A549 (cell line): ENCODE measurements at regions not wholly inside any gene's neighbourhood (a gene's known extent, or its start where the extent isn't known, plus 50 kb on each side); places are given as distances from the start of the nearest gene placed in this dataset.

Experiments used
- ATAC-seq, 2 experiments: fragments of 200-7000 bp in 1 of 2; fragments of >200 bp in 1 of 2; cut with Nextera tagmentation in 1 of 2; cut with Tn5 transposase in 1 of 2; 3 replicates each; pipeline versions ENCODE4 v1.8.0 to v1.9.1; 2018 to 2020; ENCODE audit warnings: mild to moderate bottlenecking in 1 of 2, moderate library complexity in 1 of 2
- CTCF ChIA-PET: fragments of 300-600 bp; sonication (Branson Sonifier 250); formaldehyde crosslinking; extraction: SDS; loops from one replicate; lab custom pipeline; 2021; ENCODE audit warnings: antibody characterized with exemption, inconsistent platforms; lab: Yijun Ruan, JAX
- POLR2A ChIA-PET: fragments of 350-600 bp; formaldehyde crosslinking; extraction: SDS; loops from one replicate; lab custom pipeline; 2021; ENCODE audit warnings: antibody characterized with exemption, inconsistent platforms; lab: Yijun Ruan, JAX
- DNase-seq, 2 experiments: peaks; one replicate each; pipeline versions ENCODE4 v3.0.0 to v3.0.0-alpha.2; 2011 to 2016; ENCODE audit warnings: low read depth in 1 of 2, low spot score in 1 of 2
- FAIRE-seq: peaks from 2 replicates; lab custom pipeline; 2011; peaks lifted over from hg19 to GRCh38; lab: Jason Lieb, UNC
- H3K27ac ChIP-seq, 2 experiments: fragments of >200 bp; sonication (Bioruptor Twin); formaldehyde crosslinking; 3 replicates each; pipeline ENCODE4 v1.5.1; 2016 to 2017
- H3K4me1 ChIP-seq: fragments of >200 bp; sonication (Bioruptor Twin); formaldehyde crosslinking; 3 replicates; pipeline ENCODE4 v1.6.1; 2016
- H3K4me2 ChIP-seq: fragments of >200 bp; sonication (Bioruptor Twin); formaldehyde crosslinking; 3 replicates; pipeline ENCODE4 v1.6.1; 2016
- H3K4me3 ChIP-seq: fragments of >200 bp; sonication (Bioruptor Twin); formaldehyde crosslinking; 3 replicates; pipeline ENCODE4 v1.5.1; 2016
- H3K9me3 ChIP-seq: fragments of >200 bp; sonication (Bioruptor Twin); formaldehyde crosslinking; 3 replicates; pipeline ENCODE4 v1.6.1; 2016
- CBX2 ChIP-seq: fragments of 200-600 bp; sonication (generic); IDR thresholded peaks from 2 replicates; pipeline ENCODE4 v1.6.1; 2016; ENCODE audit warnings: low read depth, mild to moderate bottlenecking, borderline replicate concordance
- EHF ChIP-seq: fragments of 250-450 bp; sonication (Bioruptor Pico); IDR thresholded peaks from 2 replicates; pipeline ENCODE4 v1.5.0; 2020; ENCODE audit warnings: mild to moderate bottlenecking
- EP300 ChIP-seq, 2 experiments: fragments of >200 bp; sonication (Bioruptor Twin); formaldehyde crosslinking; IDR thresholded peaks; 2 replicates in 1 of 2; 3 replicates in 1 of 2; pipeline ENCODE4 v1.6.1; 2016 to 2017
- ESRRA ChIP-seq: fragments of 150-350 bp; IDR thresholded peaks from 2 replicates; pipeline ENCODE4 v1.6.1; 2014; ENCODE audit warnings: mild to moderate bottlenecking, low read length, borderline replicate concordance
- GATA3 ChIP-seq: IDR thresholded peaks from 2 replicates; pipeline ENCODE4 v1.6.1; 2012; ENCODE audit warnings: borderline replicate concordance
- HEYL ChIP-seq: fragments of 250-450 bp; sonication (Bioruptor Pico); IDR thresholded peaks from 2 replicates; pipeline ENCODE4 v1.8.0; 2021; ENCODE audit warnings: mild to moderate bottlenecking, moderate library complexity
- HOXB5 ChIP-seq: fragments of 250-450 bp; sonication (Bioruptor Pico); IDR thresholded peaks from 2 replicates; pipeline ENCODE4 v1.5.0; 2020; ENCODE audit warnings: mild to moderate bottlenecking, moderate library complexity
- JUN ChIP-seq, 2 experiments: fragments of >200 bp; sonication (Bioruptor Twin); formaldehyde crosslinking; IDR thresholded peaks; 2 replicates in 1 of 2; 3 replicates in 1 of 2; pipeline ENCODE4 v1.6.1; 2016 to 2017
- KDM1A ChIP-seq: fragments of 200-600 bp; sonication (generic); IDR thresholded peaks from 2 replicates; pipeline ENCODE4 v1.6.1; 2016; ENCODE audit warnings: low read depth, mild to moderate bottlenecking
- KDM5A ChIP-seq: fragments of 200-600 bp; sonication (generic); IDR thresholded peaks from 2 replicates; pipeline ENCODE4 v1.6.1; 2016; ENCODE audit warnings: antibody characterized with exemption, mild to moderate bottlenecking
- MAFK ChIP-seq: fragments of 450-650 bp; IDR thresholded peaks from 2 replicates; pipeline ENCODE4 v1.6.1; 2014; ENCODE audit not compliant: partially characterized antibody
- MYC ChIP-seq: IDR thresholded peaks from 2 replicates; pipeline ENCODE4 v1.6.1; 2012; ENCODE audit warnings: mild to moderate bottlenecking, inconsistent platforms, low read length, improper control_type of control experiment, borderline replicate concordance
- NR3C1 ChIP-seq: fragments of >200 bp; sonication (Bioruptor Twin); formaldehyde crosslinking; IDR thresholded peaks from 3 replicates; pipeline ENCODE4 v1.6.1; 2017
- PBX3 ChIP-seq: IDR thresholded peaks from 2 replicates; pipeline ENCODE4 v1.6.1; 2012
- POLR2AphosphoS2 ChIP-seq: conservative IDR thresholded peaks from 2 replicates; pipeline ENCODE4 v1.6.1; 2012; ENCODE audit warnings: low read length, improper control_type of control experiment, inconsistent platforms
- RAD21 ChIP-seq, 2 experiments: fragments of >200 bp in 1 of 2; sonication (Bioruptor Twin) in 1 of 2; formaldehyde crosslinking in 1 of 2; IDR thresholded peaks in 1 of 2; conservative IDR thresholded peaks in 1 of 2; 2 replicates in 1 of 2; 3 replicates in 1 of 2; pipeline ENCODE4 v1.6.1; 2012 to 2018; ENCODE audit warnings: inconsistent platforms in 1 of 2
- REST ChIP-seq: fragments of 200-600 bp; sonication (generic); IDR thresholded peaks from 2 replicates; pipeline ENCODE4 v1.6.1; 2016; ENCODE audit warnings: antibody characterized with exemption, mild to moderate bottlenecking, moderate library complexity
- SREBF2 ChIP-seq: fragments of 450-650 bp; IDR thresholded peaks from 2 replicates; pipeline ENCODE4 v1.6.1; 2014; ENCODE audit warnings: mild to moderate bottlenecking, moderate library complexity
- USF2 ChIP-seq: fragments of 450-650 bp; IDR thresholded peaks from 2 replicates; pipeline ENCODE4 v1.6.1; 2014; ENCODE audit warnings: antibody characterized with exemption
- ZFP36 ChIP-seq: fragments of 450-650 bp; IDR thresholded peaks from 2 replicates; pipeline ENCODE4 v1.6.1; 2014; ENCODE audit warnings: borderline replicate concordance; ENCODE audit not compliant: partially characterized antibody
- ZNF302 ChIP-seq: fragments of 250-450 bp; sonication (Bioruptor Pico); IDR thresholded peaks from 2 replicates; pipeline ENCODE4 v1.9.0; 2021; ENCODE audit warnings: inconsistent platforms, mild to moderate bottlenecking, moderate library complexity
- WGBS: methylation state at CpG from one replicate; pipeline ENCODE4 v1.1.6; 2017; ENCODE audit errors: missing lambda C conversion rate; 5-methylcytosine and 5-hydroxymethylcytosine counted together
- TF ChIP-seq, protein P1 (sequence below): fragments of >200 bp; sonication (Bioruptor Twin); formaldehyde crosslinking; IDR thresholded peaks from 3 replicates; pipeline ENCODE4 v1.6.1; 2016
- TF ChIP-seq, protein P2 (sequence below): fragments of >200 bp; sonication (Bioruptor Twin); formaldehyde crosslinking; IDR thresholded peaks from 2 replicates; pipeline ENCODE4 v1.6.1; 2016
- TF ChIP-seq, protein P3 (sequence below): IDR thresholded peaks from 2 replicates; pipeline ENCODE4 v1.6.1; 2012
- TF ChIP-seq, protein P4 (sequence below): fragments of 250-450 bp; sonication (Bioruptor Pico); IDR thresholded peaks from 2 replicates; pipeline ENCODE4 v1.5.0; 2020; ENCODE audit warnings: low read depth, mild to moderate bottlenecking, moderate library complexity

- ChIA-PET CTCF (no interaction called here), POLR2A (no interaction called here)
- no peak for FAIRE-seq
Measured at GRCh38 chr2:181241797-181242196, 215.4 kb upstream of the ITGA4 start.

DNA sequence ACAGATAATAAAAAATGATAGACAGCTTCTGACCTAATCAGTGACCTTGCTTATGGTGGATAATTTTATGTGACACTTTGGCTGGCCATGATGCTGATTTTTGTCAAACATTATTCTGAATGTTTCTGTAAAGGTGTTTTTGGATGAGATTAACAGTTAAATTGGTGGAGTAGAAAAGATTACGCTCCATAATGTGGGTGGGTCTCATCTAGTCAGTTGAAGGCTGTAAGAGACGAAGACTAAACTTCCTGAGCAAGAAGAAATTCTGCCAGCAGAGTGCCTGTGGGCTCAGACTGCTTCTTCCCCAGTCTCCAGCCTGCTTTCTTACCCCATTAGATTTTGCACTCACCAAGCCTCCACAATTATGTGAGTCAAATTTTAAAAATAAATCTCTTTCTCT lies 214.9 kb upstream of the ITGA4 start:
- CTCF ChIA-PET = no interaction called here

More at GRCh38 chr2:181241797-181242196, 215.4 kb upstream of the ITGA4 start:
- Histone ChIP-seq H3K4me3 (no peak overlapping the region), H3K4me2 (no peak overlapping the region), H3K9me3 (no peaks in the 10 kb centered on the region), H3K4me1 (no peaks in the 10 kb centered on the region), H3K27ac (no peak overlapping the region)
- no peak for DNase-seq
- WGBS = 32% methylated on average over 2 of the region's 2 CpGs
- no peak for ATAC-seq
- TF ChIP-seq ZFP36 (no peak), HEYL (CRISPR knock-in tag) (no peak), MYC (no peak), ESRRA (no peak)

GRCh38 chr2:181243319-181243718 lies 213.9 kb upstream of the ITGA4 start:
- no peak for ATAC-seq
- H3K27ac ChIP-seq = no peak overlapping the region
- ChIA-PET CTCF (no interaction called here), POLR2A (no interaction called here)
- FAIRE-seq = no peak
- H3K4me1 ChIP-seq = no peaks in the 10 kb centered on the region
- no peak overlapping the region for H3K4me2 ChIP-seq
- H3K9me3 ChIP-seq = no peaks in the 10 kb centered on the region
- no peak overlapping the region for H3K4me3 ChIP-seq
- DNase-seq = no peak
- TF ChIP-seq KDM5A (no peak), HEYL (CRISPR knock-in tag) (no peak), POLR2AphosphoS2 (no peak), JUN (IDR thresholded peaks at IDR 0.05) (no peak), REST (no peak), USF2 (no peak), EP300 (IDR thresholded peaks at IDR 0.05) (no peak), HOXB5 (CRISPR knock-in tag) (no peak), MAFK (no peak)
- TF ChIP-seq, protein P1, sequence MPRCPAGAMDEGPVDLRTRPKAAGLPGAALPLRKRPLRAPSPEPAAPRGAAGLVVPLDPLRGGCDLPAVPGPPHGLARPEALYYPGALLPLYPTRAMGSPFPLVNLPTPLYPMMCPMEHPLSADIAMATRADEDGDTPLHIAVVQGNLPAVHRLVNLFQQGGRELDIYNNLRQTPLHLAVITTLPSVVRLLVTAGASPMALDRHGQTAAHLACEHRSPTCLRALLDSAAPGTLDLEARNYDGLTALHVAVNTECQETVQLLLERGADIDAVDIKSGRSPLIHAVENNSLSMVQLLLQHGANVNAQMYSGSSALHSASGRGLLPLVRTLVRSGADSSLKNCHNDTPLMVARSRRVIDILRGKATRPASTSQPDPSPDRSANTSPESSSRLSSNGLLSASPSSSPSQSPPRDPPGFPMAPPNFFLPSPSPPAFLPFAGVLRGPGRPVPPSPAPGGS = no peak
- TF ChIP-seq, protein P2, sequence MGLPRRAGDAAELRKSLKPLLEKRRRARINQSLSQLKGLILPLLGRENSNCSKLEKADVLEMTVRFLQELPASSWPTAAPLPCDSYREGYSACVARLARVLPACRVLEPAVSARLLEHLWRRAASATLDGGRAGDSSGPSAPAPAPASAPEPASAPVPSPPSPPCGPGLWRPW = no peak
- TF ChIP-seq, protein P3, sequence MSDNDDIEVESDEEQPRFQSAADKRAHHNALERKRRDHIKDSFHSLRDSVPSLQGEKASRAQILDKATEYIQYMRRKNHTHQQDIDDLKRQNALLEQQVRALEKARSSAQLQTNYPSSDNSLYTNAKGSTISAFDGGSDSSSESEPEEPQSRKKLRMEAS = no peak
- TF ChIP-seq, protein P4, sequence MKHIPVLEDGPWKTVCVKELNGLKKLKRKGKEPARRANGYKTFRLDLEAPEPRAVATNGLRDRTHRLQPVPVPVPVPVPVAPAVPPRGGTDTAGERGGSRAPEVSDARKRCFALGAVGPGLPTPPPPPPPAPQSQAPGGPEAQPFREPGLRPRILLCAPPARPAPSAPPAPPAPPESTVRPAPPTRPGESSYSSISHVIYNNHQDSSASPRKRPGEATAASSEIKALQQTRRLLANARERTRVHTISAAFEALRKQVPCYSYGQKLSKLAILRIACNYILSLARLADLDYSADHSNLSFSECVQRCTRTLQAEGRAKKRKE (CRISPR knock-in tag) = no peak

More for the DNA sequence above, 214.9 kb upstream of the ITGA4 start:
- H3K9me3 ChIP-seq = no peaks in the 10 kb centered on the region
- FAIRE-seq = no peak
- no peak overlapping the region for H3K27ac ChIP-seq
- TF ChIP-seq SREBF2 (no peak), KDM1A (no peak), GATA3 (no peak), JUN (IDR thresholded peaks at IDR 0.05) (no peak), ZNF302 (CRISPR knock-in tag) (no peak), PBX3 (no peak), NR3C1 (no peak), EHF (CRISPR knock-in tag) (no peak), USF2 (no peak), ZFP36 (no peak), KDM5A (no peak), CBX2 (no peak), RAD21 (conservative IDR thresholded peaks at IDR 0.05 in 1 of 2, IDR thresholded peaks at IDR 0.05 in 1 of 2) (no peak)
- TF ChIP-seq, protein P2 = no peak
- no peaks in the 10 kb centered on the region for H3K4me1 ChIP-seq
- ATAC-seq = no peak
- 35% methylated on average over 2 of the region's 2 CpGs for WGBS
- DNase-seq = no peak
- no peak overlapping the region for H3K4me3 ChIP-seq
- no peak overlapping the region for H3K4me2 ChIP-seq
- POLR2A ChIA-PET = no interaction called here
